IMR-90 (cell line): ENCODE measurements at regions not wholly inside any gene's neighbourhood (a gene's known extent, or its start where the extent isn't known, plus 50 kb on each side); places are given as distances from the start of the nearest gene placed in this dataset.

Experiments
- BHLHE40 ChIP-seq: fragments of 150-350 bp; IDR thresholded peaks from 2 replicates; pipeline ENCODE4 v1.6.1; 2016; ENCODE audit warnings: mild to moderate bottlenecking, low read depth, low read length
- CEBPB ChIP-seq: IDR thresholded peaks from 2 replicates; pipeline ENCODE4 v1.6.1; 2012; ENCODE audit warnings: low read depth, low read length, improper control_type of control experiment
- CHD1 ChIP-seq: IDR thresholded peaks from 2 replicates; pipeline ENCODE4 v1.6.1; 2012; ENCODE audit warnings: low read depth, low read length, improper control_type of control experiment
- CTCF ChIP-seq: conservative IDR thresholded peaks from 2 replicates; pipeline ENCODE4 v1.5.1; 2012; ENCODE audit warnings: mild to moderate bottlenecking, low read depth, low read length, improper control_type of control experiment
- ELK1 ChIP-seq: fragments of 150-350 bp; IDR thresholded peaks from 2 replicates; pipeline ENCODE4 v1.6.1; 2016; ENCODE audit warnings: low read depth, mild to moderate bottlenecking, low read length, moderate library complexity, borderline replicate concordance
- MAFK ChIP-seq: IDR thresholded peaks from 2 replicates; pipeline ENCODE4 v1.6.1; 2012; ENCODE audit warnings: low read depth, low read length, improper control_type of control experiment
- MXI1 ChIP-seq: IDR thresholded peaks from 2 replicates; pipeline ENCODE4 v1.6.1; 2012; ENCODE audit warnings: low read depth, mild to moderate bottlenecking, low read length, moderate library complexity, borderline replicate concordance
- NFE2L2 ChIP-seq: fragments of 150-350 bp; IDR thresholded peaks from 2 replicates; pipeline ENCODE4 v1.6.1; 2016; ENCODE audit warnings: low read depth, mild to moderate bottlenecking, low read length
- POLR2A ChIP-seq: IDR thresholded peaks from 2 replicates; pipeline ENCODE4 v1.6.1; 2012; ENCODE audit warnings: mild to moderate bottlenecking, low read depth, low read length
- RAD21 ChIP-seq: IDR thresholded peaks from 2 replicates; pipeline ENCODE4 v1.6.1; 2012; ENCODE audit warnings: low read length, improper control_type of control experiment
- RFX5 ChIP-seq: IDR thresholded peaks from 2 replicates; pipeline ENCODE4 v1.8.0; 2012; ENCODE audit warnings: low read depth, mild to moderate bottlenecking, low read length, moderate library complexity
- SMC3 ChIP-seq: fragments of 150-350 bp; IDR thresholded peaks from 2 replicates; pipeline ENCODE4 v1.6.1; 2016; ENCODE audit warnings: low read depth, mild to moderate bottlenecking, antibody characterized with exemption, low read length, moderate library complexity
- USF2 ChIP-seq: fragments of 150-350 bp; IDR thresholded peaks from 2 replicates; pipeline ENCODE4 v1.6.1; 2017; ENCODE audit warnings: mild to moderate bottlenecking, antibody characterized with exemption, low read length, low read depth

- no peak for TF ChIP-seq CTCF
- TF ChIP-seq RFX5, result no peak
- TF ChIP-seq USF2, result no peak
- no peak for TF ChIP-seq POLR2A
- no peak for TF ChIP-seq MXI1
- no peak for TF ChIP-seq SMC3
- no peak for TF ChIP-seq NFE2L2
- TF ChIP-seq BHLHE40, result no peak
- TF ChIP-seq CEBPB, result no peak
- no peak for TF ChIP-seq MAFK
- no peak for TF ChIP-seq RAD21
- TF ChIP-seq ELK1, result no peak
- no peak for TF ChIP-seq CHD1
These were observed 89.1 kb upstream of the WDR26 start for GRCh38 chr1:224523676-224524075.
